Hepatocyte (in vitro differentiated cells): ENCODE measurements at regions not wholly inside any gene's neighbourhood (a gene's known extent, or its start where the extent isn't known, plus 50 kb on each side); places are given as distances from the start of the nearest gene placed in this dataset.

ENCODE experiments used
- EZH2phosphoT487 ChIP-seq: fragments of 200-600 bp; sonication (generic); IDR thresholded peaks from one replicate; pipeline ENCODE4 v1.6.1; 2018; ENCODE audit warnings: antibody characterized with exemption, mild to moderate bottlenecking, low read depth, moderate library complexity; ENCODE audit not compliant: unreplicated experiment, severe bottlenecking
- TF ChIP-seq, protein P1 (sequence below): fragments of 200-600 bp; sonication (generic); IDR thresholded peaks from 2 replicates; pipeline ENCODE4 v1.5.1; 2016; ENCODE audit warnings: antibody characterized with exemption, mild to moderate bottlenecking; ENCODE audit not compliant: poor library complexity

DNA sequence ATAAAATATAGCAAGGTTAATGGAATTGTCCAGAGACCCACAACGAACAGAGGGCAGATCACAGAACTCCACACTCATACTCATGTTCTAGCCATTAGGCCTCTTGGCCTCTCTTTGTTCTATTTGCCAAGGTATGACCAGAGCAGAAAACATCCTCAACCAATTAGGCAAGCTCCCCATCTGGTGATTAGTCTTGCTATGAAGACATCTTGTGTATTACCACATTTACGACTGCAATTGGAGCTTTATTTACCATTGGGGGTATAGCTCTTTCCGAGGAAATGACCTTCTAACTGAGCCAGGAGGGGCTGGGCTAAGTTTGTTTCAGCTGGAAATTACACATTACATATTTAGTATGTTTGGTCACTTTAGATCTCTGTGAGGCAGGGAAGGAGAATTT, 593.9 kb downstream of the CD109 start:
- TF ChIP-seq, protein P1, sequence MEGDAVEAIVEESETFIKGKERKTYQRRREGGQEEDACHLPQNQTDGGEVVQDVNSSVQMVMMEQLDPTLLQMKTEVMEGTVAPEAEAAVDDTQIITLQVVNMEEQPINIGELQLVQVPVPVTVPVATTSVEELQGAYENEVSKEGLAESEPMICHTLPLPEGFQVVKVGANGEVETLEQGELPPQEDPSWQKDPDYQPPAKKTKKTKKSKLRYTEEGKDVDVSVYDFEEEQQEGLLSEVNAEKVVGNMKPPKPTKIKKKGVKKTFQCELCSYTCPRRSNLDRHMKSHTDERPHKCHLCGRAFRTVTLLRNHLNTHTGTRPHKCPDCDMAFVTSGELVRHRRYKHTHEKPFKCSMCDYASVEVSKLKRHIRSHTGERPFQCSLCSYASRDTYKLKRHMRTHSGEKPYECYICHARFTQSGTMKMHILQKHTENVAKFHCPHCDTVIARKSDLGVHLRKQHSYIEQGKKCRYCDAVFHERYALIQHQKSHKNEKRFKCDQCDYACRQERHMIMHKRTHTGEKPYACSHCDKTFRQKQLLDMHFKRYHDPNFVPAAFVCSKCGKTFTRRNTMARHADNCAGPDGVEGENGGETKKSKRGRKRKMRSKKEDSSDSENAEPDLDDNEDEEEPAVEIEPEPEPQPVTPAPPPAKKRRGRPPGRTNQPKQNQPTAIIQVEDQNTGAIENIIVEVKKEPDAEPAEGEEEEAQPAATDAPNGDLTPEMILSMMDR: no peak
- TF ChIP-seq EZH2phosphoT487: no peak
